Stimulated activated naive CD4-positive, alpha-beta T cell treated with Interleukin-2 at 50 U/mL for 16 hours (primary cell): ENCODE measurements at regions not wholly inside any gene's neighbourhood (a gene's known extent, or its start where the extent isn't known, plus 50 kb on each side); places are given as distances from the start of the nearest gene placed in this dataset.

Source experiments
- DNase-seq: peaks from one replicate; lab custom pipeline; 2025; lab: John Stamatoyannopoulos, UW

DNA sequence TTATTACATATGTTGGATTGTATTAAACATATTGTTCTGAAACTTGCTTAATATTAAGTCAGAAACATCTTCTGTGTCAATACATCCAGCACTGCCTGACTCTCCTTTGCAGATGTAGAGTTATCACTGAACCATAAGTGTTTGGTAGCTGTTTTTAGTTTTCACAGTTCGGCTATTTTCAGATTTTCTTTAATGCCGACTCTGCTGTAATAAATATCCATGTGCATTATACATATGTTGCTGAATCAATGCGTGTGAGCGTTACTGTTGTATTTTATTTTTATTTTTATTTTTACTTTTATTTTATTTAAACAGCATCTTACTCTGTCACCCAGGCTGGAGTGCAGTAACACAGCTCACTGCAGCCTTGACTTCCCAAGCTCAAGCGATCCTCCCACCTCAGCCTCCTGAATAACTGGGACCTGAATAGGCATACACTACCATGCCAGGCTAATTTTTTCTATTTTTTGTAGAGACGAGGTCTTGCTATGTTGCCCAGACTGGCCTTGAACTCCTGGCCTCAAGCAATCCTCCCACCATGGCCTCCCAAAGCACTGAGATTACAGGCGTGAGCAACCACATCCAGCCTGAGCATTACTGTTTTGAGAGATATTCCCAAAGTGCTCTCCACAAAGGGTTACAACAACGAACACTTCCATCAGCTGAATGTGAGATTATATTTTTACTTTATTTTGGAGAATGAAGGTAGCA is 50.7 kb upstream of the NOCT start:
- no peak for DNase-seq

DNA sequence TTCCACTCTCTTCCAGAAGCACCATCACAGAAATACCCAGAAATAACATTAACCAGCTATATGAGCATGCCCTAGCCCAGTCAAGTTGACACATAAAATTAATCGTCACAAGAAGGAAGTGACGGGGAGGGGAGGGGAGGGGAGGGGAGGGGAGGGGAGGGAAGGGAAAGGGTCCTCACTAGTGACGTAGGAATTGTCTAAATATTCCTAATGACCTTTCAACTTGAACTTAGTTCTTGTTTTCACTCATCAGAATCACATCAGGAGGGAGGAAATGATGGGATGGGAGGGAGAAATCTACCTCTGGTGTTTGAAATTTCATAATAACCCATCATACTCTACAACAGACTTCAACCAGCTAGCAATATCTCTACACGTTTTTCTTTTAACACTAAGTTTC is 52.2 kb upstream of the NOCT start:
- DNase-seq: no peak

DNA sequence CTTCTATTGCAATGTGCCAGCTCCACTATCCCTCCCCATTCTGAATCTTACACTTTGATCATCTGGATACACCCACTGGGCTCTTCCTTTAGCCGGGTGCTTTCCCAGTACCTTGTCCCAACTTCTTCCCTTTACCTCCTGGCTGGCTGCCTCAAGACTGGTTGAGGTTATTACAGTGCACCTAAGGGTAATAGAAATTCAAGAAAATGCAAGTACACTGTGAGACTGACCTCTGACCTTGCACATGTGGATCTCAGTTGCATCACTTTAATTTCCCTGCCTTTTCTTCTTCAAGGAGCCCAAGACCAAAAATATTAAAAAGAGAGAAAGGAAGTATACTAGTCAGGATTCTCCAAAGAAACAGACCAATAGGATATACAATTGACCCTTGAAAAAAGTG is 53.9 kb upstream of the NOCT start:
- no peak for DNase-seq

DNA sequence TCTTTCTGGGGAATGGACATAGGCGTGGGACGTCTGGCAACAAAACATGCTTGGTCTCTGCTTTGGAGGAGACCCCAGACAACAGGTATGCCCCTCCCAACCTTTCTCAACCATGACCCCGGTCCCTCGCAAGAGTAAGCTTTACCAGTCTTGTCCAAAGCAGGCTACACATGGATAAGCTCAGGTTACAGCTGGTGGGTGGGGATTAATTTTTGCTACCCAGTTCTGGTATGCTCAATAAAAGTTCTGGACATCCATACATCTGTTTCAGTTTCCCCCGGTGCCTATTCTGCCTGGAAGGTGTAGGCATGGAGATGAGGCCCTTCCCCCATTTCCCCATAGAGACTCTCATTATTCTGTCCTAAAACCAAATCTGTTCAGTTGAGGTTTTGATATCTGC is 54.5 kb upstream of the NOCT start:
- DNase-seq: no peak

DNA sequence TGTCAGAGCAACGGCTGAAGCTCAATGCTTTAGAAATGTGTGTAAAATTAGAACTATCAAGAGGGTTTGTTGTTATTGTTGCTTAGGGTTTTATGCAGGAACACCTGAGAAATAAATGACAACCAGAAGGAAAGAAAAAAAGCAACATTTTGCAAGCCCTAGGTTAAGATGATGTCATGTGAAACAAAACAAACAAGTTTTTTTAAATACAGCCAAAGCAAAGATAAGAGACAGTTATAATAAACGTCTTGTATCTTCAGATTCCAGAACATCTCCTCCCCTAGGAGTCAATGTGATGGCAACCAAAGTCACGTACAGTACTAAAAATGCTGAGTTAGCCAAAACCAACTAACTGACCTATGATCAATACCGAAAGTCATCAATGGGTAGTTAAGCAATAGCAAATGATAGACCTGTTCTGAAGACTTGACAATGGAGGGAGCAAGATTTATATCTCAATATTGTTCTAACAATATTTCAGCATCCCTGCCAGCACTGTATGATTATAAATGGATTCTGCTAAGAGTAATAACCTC is 55.3 kb upstream of the NOCT start:
- no peak for DNase-seq

DNA sequence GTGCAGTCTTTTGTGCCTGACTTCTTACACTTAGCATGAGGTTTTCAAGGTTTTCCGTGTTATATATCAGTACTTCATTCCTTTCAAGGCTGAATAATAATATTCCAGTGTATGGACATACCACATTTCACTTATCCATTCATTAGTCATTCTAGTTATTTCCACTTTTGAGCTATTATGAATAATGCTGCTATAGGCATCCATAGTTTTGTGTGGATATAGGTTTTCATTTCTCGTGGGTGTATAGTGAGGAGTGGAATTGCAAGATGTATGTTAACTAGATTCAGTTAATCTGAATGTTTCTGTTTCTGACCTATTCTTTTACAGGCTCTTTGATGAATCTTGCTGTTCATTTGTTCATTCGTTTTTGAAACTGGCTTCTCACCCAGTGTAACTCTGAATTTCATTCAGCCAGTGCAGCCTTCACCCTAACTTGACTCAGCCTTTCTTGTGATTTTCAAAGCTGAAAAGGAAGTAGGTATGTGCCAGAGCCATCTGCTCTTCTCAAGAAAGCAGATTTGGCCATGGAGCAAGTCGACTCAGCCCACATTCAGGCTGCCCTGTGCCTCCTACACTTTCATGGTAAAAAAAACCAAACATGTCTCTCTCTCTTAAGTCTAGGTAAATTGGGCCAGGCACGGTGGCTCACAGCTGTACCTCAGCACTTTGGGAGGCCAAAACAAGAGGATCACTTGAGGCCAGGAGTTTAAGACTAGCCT is 56.3 kb upstream of the NOCT start:
- no peak for DNase-seq

DNA sequence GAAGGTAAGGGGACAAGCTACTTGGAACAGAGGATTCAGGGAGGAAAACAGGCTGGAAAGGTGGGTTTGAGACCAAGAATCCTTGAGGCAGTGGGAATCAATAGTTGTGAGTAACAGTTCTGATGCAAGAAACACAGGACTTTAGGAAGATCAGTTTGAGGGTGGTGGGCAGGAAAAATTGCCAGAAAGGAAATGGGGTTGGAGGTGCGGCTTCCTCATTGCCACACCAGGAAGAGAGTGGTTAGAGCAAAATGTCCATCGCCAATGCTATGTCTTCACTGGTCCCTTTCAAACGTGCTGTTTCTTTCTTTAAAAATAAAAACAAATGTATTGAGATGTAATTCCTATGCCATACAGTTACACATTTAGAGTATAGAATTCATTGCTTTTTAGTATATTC is 57.1 kb upstream of the NOCT start:
- no peak for DNase-seq

DNA sequence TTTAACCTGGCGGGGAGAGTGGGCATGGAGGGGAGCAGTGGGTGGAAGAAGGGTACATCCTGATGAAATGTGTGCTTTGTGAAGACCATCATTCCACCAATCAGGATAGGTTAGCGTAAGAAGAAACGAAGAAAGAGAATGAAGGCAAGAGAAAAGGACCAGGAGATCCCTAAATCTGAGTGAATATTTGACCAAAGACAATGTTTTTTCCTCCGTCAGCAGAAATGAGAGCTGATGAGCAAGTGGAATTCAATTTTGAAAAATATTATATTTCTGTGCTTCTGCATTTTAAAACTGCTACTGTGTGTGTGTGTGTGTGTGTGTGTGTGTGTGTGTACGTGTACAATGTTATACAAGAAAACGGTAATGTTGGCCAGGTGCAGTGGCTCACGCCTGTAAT is 58.3 kb upstream of the NOCT start:
- no peak for DNase-seq

DNA sequence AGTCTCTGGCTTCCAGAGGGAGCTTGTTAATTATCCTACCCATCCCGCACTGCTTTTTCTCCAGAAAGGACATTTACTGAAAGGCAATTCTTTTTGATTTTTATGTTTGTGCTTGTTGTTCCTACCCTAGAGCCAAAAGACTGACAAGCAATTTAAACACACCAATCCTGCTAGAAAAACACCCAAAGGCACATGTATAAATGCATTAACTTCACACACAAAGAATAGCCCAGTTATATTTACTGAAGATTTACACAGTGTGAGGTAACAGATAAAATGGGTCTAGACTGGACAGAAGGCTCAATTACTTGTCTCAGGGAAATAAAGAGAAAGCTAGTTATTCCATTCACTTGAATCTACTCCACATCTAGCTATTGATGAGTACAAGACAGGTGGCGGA is 61.2 kb upstream of the NOCT start:
- no peak for DNase-seq

DNA sequence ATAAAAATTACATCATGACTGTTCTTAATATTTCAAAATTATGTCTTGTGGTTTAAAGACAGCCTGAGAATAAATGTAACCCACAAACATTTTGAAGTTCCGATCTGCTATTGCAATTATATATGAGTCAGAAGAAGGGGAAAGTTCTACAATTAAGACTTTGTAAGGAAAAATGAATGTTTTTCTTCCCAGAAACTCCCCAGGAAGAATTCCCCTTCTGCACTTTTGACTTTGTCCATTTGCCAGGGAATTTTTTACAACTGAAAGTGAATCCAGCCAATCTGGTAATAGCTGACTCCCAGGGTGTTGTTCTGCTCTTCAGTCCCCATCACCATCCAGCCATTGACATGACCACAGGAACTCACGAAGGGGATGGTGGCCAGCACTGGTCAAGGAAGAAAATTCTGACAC is 61.6 kb upstream of the NOCT start:
- no peak for DNase-seq

DNA sequence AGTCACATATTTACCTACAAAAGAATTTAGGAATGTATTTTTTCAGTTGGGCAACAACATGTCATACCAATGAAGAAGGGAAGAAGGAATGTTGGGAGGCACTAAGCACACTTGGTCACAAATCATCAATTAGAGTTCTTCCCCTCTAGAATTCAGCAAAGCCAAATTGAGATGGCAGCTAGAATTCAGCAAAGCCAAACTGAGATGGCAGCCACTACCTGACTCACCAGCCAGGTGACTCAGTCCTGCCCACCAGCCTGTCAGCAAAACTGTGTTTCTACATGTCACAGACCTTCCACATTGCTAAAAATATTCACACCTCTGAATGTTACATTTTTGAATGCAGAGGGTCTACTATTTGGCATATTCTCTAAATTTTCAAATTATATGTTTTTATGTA is 63.2 kb upstream of the NOCT start:
- DNase-seq: no peak

DNA sequence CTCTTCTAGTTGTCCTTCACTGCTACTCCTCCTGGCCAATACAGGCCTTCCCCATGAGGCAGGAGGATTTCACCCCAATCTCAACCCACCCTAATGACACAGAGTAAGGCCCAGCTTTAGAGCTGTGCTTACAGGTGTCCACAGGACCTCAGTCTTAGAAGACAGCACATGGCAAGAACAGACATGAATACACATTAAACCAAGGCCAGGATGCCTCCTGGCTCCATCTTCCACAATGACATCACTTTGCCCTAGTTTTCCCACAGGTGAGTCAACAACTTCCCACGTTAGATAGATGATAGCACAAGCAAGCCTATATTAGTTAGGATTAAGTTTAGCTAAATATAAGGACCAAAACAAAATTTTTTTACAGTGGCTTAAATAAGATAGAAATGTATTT is 63.8 kb upstream of the NOCT start:
- no peak for DNase-seq

DNA sequence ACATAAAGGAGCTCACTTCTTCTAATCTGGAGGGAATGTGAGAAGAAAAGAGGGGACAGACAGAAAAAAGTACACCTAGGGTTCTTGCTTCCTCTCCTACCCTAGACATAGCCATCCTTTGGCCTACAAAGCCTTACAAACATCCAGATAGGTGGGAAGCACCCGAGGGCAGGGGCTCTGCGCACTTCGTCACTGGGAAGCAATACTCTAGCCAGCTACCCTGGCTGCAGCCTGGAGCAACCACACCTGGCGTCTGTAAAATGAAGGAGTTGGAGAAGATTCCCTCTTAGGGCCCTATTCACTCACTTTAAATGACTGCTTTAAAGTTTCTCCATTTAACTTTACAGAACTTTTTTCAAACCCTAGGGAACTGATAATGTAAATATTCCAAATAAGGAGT is 65.7 kb upstream of the NOCT start:
- DNase-seq: no peak

DNA sequence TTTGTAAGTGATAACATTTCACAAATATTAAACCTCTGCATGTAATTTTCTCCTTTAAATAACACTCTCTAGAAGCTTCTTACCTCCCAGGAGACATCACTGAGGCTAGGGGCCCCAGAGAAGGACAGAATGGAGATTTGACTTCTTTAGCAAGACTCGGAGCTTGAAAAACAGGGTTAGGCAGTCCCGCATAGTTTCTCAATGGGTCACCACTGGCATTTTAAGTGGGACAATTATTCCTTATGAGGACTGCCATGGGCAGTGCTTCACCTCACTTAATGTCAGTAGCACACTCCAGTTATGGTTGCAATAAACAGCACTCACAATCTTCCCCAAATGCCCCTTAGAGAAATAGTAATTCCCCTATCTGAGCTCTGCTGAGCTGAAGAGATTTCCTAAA is 66.7 kb upstream of the NOCT start:
- DNase-seq: no peak

DNA sequence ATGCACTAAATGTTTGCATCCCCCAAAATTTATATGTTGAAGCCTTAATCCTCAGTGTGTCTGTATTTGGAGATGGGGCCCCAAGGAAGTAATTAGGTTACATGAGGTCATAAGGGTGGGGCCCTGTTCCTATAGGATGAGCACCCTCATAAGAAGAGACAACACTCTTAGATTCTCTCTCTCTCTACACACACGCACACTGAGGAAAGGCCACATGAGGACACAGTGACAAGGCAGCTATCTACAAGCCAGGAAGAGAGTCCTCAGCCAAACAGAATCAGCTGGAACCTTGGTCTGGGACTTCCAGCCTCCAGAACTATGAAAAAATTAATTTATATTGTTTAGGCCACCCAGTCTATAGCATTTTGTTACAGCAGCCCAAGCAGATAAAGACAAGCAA is 69.3 kb upstream of the NOCT start:
- no peak for DNase-seq

DNA sequence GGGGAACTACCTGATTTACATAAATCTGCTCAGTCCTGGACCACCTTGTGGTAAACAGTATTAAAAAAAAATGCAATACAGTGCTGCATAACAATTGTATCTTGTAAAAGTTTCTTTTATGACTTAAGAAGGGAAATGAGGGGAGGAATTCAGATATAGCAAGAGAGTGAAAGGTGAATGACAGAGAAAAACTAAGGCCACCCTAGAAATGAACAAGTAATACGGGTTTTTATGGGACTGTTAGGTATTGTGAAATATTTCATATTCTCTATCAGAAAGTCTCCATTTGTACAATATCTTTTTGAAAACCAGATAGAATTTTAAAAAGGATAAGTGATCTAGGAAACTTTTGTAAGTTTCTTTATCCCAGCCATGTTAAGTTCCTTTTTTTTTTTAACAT is 69.7 kb upstream of the NOCT start:
- DNase-seq: no peak

DNA sequence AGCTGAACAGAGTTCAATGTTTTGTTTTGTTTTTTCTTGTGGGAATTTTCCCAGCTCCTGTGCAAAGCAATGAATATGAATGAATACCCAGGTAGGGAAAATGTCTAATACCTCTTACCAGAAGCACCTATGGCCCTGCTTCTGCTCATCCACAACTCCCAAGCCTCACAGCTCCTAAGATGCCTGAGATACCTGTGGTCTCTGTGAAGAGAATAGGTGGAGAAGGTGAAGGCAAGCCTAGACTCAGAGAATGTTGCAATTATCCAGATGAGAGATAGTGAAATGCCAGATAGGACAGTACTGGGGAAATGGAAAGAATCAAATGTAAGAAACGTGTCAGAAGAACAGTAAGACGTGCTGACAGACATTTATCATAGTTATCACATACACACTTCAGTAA is 70.2 kb upstream of the NOCT start:
- DNase-seq: no peak

DNA sequence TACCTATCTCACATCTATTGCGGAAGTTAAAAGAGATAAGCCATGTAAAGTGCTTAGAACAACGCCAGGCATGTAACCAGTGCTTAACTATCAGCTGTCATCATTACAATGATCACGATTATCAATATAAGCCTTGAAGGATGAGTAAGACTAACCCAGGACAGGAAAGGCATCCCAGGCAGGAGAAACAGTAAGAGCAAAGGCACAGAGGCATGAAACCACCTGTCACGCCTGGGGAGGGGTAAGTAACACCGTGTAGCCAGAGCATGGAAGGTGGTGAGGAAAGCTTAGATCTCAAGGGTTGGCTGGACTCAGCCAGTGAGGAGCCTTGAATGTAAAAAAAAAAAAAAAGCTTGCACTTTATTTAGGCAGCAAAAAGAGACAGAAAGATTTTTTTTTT is 71.7 kb upstream of the NOCT start:
- DNase-seq: no peak

DNA sequence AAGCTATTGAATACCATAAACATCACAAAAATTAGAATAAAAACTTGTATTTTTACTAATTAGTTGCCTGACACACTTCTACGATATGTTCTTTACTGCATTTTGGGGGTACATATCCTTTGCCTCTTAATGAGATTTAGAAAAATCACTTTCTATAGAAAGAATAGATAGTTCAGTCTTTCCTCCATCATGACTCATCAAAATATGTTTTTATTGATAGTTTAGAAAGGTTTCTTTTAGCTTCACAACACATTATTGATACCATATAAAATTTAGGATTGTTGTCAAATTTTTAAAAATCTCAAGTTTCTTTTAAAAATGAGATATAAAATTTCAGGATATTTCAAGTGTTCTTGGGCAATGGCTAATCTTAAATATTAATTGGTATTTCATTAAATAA is 74.5 kb upstream of the NOCT start:
- no peak for DNase-seq

DNA sequence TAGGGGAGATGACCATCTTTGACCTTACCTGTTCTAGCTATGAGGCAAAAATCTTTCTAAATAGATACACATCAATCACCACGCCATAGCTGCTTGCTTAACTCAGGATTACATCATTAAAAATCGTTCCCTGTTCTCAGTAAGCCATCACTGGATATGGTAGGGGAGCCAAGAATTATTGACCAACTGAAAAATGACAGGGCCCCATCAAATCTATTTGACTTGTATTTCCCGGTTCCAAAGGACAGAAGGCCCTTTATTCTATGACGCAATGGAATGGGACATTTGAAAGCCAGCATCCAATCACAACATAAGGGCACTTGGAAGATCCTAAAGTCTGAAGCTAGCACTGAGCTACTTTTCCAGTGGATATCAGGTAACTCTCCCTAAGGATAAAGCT is 75.6 kb upstream of the NOCT start:
- DNase-seq: no peak

DNA sequence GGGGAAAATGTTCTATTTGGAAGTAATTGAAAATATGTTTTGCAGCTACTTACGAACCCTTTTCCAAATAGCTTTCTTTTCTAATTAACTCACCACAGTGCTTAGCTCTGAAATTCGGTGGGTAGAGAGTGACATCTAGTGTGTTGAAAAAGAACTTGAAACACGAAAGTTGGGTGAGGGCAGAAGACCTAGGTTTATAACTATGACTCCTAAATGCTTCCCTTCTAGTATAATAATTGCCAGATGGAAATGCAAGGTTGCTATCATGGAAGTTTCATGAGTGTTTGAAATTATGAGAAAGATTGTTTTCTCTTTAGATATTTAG is 77.3 kb upstream of the NOCT start:
- DNase-seq: no peak

DNA sequence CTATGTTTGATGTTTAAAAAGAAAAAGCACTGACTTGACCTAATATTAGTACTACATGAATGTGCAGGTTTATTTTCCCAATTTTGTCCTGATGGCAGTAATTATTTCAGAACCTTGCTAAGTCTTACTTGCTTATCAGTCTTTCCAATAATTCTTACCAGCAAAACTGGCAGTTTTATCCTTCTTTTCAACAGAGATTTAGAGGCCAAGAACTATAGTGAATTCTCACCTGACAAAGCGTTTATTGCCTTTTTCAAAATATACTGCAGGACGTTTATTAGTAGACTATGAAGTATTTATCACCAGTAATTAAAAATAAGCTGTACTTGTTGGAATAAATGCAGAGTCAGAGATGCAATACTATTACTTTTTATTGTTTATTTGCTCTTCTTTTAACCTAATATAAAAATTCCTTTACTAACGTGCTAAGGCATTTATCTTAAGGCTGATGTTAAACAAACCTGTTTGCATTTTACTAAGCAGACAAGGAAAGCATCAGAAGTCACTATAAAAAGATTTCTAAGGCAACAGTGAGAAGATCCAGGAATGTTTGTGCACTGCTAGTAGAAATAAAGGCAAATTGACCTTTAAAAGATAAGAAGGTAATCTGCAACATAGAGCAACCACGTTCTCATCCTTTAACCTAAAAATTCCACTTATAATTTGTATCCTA is 80.3 kb upstream of the NOCT start:
- DNase-seq: no peak

DNA sequence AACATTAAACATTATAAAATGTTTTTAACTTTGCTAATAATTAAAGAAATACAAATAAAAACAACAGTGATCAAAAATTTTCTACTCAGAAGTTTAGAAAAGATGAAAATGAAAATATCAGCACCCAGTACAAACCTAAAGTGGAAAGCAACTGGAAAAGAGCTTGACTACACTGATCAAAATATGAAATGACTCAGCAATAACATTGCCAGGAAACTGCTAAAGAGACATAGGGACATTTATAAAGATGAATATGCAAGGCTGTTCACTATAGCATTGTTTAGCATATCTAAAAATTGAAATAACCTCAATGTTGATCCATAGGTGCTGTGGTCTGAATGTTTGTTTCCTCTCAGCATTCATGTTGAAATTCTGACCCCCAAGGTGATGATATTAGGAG is 88.5 kb upstream of the NOCT start:
- no peak for DNase-seq

DNA sequence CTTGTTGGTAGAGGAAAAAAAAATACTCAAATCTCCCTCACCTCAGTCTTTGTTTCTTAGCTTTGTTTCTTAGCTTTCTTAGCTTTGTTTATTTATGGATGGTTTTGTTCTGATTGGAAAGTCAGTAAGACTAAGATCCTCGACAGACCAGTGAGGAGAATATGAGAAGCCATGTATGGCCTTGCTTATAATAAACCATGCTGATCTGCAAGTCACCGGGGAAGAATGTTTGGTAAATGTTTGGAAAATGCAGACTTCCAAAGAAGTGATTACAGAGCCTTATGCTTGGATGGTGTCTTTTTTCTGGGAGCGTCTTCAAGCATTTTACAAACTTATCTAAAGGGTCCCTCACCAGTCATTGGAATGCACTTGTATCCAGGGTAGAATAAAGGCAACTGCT is 90.1 kb upstream of the NOCT start:
- DNase-seq: no peak
